IMR-90 (cell line): ENCODE measurements at regions not wholly inside any gene's neighbourhood (a gene's known extent, or its start where the extent isn't known, plus 50 kb on each side); places are given as distances from the start of the nearest gene placed in this dataset.

ENCODE experiments used
- ATAC-seq: fragments of 200-7000 bp; cut with Tn5 transposase; 2 replicates; pipeline ENCODE4 v1.9.1; 2020; ENCODE audit warnings: low read depth, mild to moderate bottlenecking, moderate library complexity
- BruUV-seq: library from RNA; stranded (reverse); fragments of 400-500 nt; replicated peaks from 2 replicates; lab custom pipeline; 2021; lab: Mats Ljungman, UMichigan
- CTCF ChIA-PET: fragments of 300-600 bp; formaldehyde crosslinking; extraction: SDS; loops from one replicate; lab custom pipeline; 2021; ENCODE audit warnings: antibody characterized with exemption; lab: Yijun Ruan, JAX
- POLR2A ChIA-PET: fragments of 300-600 bp; sonication (Branson Sonifier 250); formaldehyde crosslinking; loops from one replicate; lab custom pipeline; 2022; ENCODE audit warnings: antibody characterized with exemption; ENCODE audit not compliant: unreplicated experiment; lab: Charles Lee
- DNase-seq: peaks from one replicate; pipeline ENCODE4 v3.0.0; 2013
- H2AFZ ChIP-seq: replicated peaks from 2 replicates; pipeline ENCODE3; 2013; ENCODE audit warnings: low read length, mild to moderate bottlenecking; ENCODE audit not compliant: poor library complexity
- H2AK5ac ChIP-seq: 2 replicates; pipeline ENCODE4 v1.6.1; 2013; ENCODE audit warnings: low read depth, low read length, inconsistent platforms
- H2AK9ac ChIP-seq: replicated peaks from 2 replicates; pipeline ENCODE3; 2013; ENCODE audit warnings: mild to moderate bottlenecking, low read depth, low read length, moderate library complexity; ENCODE audit not compliant: poor library complexity
- H2BK120ac ChIP-seq: 2 replicates; pipeline ENCODE4 v1.6.1; 2013; ENCODE audit warnings: low read depth, low read length, inconsistent platforms
- H2BK15ac ChIP-seq: 3 replicates; pipeline ENCODE4 v1.6.1; 2013; ENCODE audit warnings: low read depth, low read length, inconsistent platforms
- H2BK20ac ChIP-seq: 2 replicates; pipeline ENCODE4 v1.6.1; 2013; ENCODE audit warnings: low read depth, mild to moderate bottlenecking, inconsistent platforms, low read length, moderate library complexity
- H2BK5ac ChIP-seq: 2 replicates; pipeline ENCODE4 v1.6.1; 2013; ENCODE audit warnings: mild to moderate bottlenecking, low read depth, low read length, inconsistent platforms; ENCODE audit not compliant: poor library complexity, severe bottlenecking
- H3K14ac ChIP-seq: replicated peaks from 2 replicates; pipeline ENCODE4 v1.6.1; 2013; ENCODE audit warnings: low read depth, low read length, inconsistent platforms
- H3K18ac ChIP-seq: 2 replicates; pipeline ENCODE4 v1.6.1; 2013; ENCODE audit warnings: low read depth, low read length, control low read depth
- H3K23ac ChIP-seq: 2 replicates; pipeline ENCODE4 v1.6.1; 2013; ENCODE audit warnings: low read depth, low read length, inconsistent platforms
- H3K27ac ChIP-seq: 2 replicates; pipeline ENCODE4 v1.5.1; 2013; ENCODE audit warnings: mild to moderate bottlenecking, control low read depth, low read length; ENCODE audit not compliant: insufficient read depth
- H3K27me3 ChIP-seq: 2 replicates; pipeline ENCODE4 v1.6.1; 2013; ENCODE audit warnings: low read length; ENCODE audit not compliant: control insufficient read depth, insufficient read depth
- H3K36me3 ChIP-seq: 2 replicates; pipeline ENCODE4 v1.6.1; 2013; ENCODE audit warnings: low read length, mixed read lengths; ENCODE audit not compliant: control insufficient read depth, insufficient read depth
- H3K4ac ChIP-seq: 2 replicates; pipeline ENCODE4 v1.6.1; 2013; ENCODE audit warnings: low read depth, low read length, inconsistent platforms
- H3K4me1 ChIP-seq: 2 replicates; pipeline ENCODE4 v1.6.1; 2013; ENCODE audit warnings: low read length, mixed read lengths; ENCODE audit not compliant: control insufficient read depth, insufficient read depth
- H3K4me2 ChIP-seq: 2 replicates; pipeline ENCODE4 v1.6.1; 2013; ENCODE audit warnings: low read depth, mild to moderate bottlenecking, control low read depth, low read length, moderate library complexity
- H3K4me3 ChIP-seq: 2 replicates; pipeline ENCODE4 v1.5.1; 2013; ENCODE audit warnings: low read depth, mild to moderate bottlenecking, control low read depth, low read length, moderate library complexity; ENCODE audit not compliant: insufficient read depth
- H3K56ac ChIP-seq: 2 replicates; pipeline ENCODE4 v1.6.1; 2013; ENCODE audit warnings: low read length, inconsistent platforms; ENCODE audit not compliant: insufficient read depth; ENCODE audit errors: extremely low read depth
- H3K79me1 ChIP-seq, 2 experiments: 2 replicates each; pipeline ENCODE4 v1.6.1; 2013; ENCODE audit warnings: low read length in 2 of 2, inconsistent platforms in 1 of 2, low read depth in 1 of 2
- H3K9ac ChIP-seq: 2 replicates; pipeline ENCODE4 v1.6.1; 2013; ENCODE audit warnings: low read depth, low read length, control low read depth
- H3K9me1 ChIP-seq: 2 replicates; pipeline ENCODE4 v1.6.1; 2013; ENCODE audit warnings: low read length, inconsistent platforms; ENCODE audit not compliant: insufficient read depth
- H3K9me3 ChIP-seq: 2 replicates; pipeline ENCODE4 v1.6.1; 2013; ENCODE audit warnings: low read length; ENCODE audit not compliant: control insufficient read depth, insufficient read depth
- H4K20me1 ChIP-seq: 2 replicates; pipeline ENCODE4 v1.6.1; 2013; ENCODE audit warnings: low read length, inconsistent platforms; ENCODE audit not compliant: insufficient read depth
- H4K5ac ChIP-seq: 2 replicates; pipeline ENCODE4 v1.6.1; 2013; ENCODE audit warnings: mild to moderate bottlenecking, low read depth, low read length, control low read depth
- H4K8ac ChIP-seq, 2 experiments: 2 replicates each; pipeline ENCODE4 v1.6.1; 2013; ENCODE audit warnings: low read depth in 2 of 2, low read length in 2 of 2, control low read depth in 1 of 2, inconsistent platforms in 1 of 2
- H4K91ac ChIP-seq: 2 replicates; pipeline ENCODE4 v1.6.1; 2013; ENCODE audit warnings: low read depth, low read length, inconsistent platforms; ENCODE audit not compliant: insufficient read depth
- FOS ChIP-seq: fragments of 150-350 bp; IDR thresholded peaks from 2 replicates; pipeline ENCODE4 v1.6.1; 2016; ENCODE audit warnings: low read depth, low read length
- NFE2L2 ChIP-seq: fragments of 150-350 bp; IDR thresholded peaks from 2 replicates; pipeline ENCODE4 v1.6.1; 2016; ENCODE audit warnings: low read depth, mild to moderate bottlenecking, low read length
- WGBS, 2 experiments: methylation state at CpG; one replicate each; pipeline versions ENCODE4 v1.1.5 to v1.1.7; 2013; ENCODE audit warnings: missing lambda C conversion rate in 2 of 2; ENCODE audit not compliant: insufficient read length in 1 of 2; ENCODE audit errors: extremely low coverage in 2 of 2; 5-methylcytosine and 5-hydroxymethylcytosine counted together
- dilution Hi-C: fragments of 300-500 bp; cut with HindIII; formaldehyde crosslinking; loops from one replicate; pipeline ENCODE4 v1.14.3; 2018; ENCODE audit warnings: low sequenced_read_pairs; ENCODE audit not compliant: unreplicated experiment
- in situ Hi-C: fragments of 300-500 bp; cut with MboI; formaldehyde crosslinking; loops from 3 replicates; pipeline ENCODE4 v1.14.3; 2019; ENCODE audit warnings: low sequenced_read_pairs, inconsistent platforms, mixed read lengths
- intact Hi-C: fragments of 100-400 bp; cut with micrococcal nuclease; formaldehyde crosslinking; loops from 2 replicates; pipeline ENCODE4 v1.10.0; 2022

DNA sequence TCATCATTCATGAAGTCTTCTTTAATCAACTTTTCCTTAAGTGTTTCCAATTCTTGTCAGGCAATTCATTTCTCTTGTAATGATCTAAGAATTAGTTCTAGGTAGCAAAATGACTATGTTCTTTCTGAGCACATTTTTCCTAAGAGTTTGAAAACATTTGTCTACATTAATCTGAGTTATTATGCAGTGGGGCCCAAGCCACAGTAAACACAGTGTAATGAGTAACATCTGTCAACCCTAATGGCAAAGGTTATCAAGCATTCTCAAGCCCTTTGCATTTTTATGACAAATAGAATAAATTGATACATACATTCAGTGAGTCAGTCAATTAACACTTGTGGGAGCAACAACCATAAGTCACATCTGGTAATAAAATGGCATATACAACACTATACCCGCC lies 106.7 kb upstream of the ZC3H12C start:
- dilution Hi-C loops, result no loop called here
- Histone ChIP-seq H2AK9ac (no peak overlapping the region), H2AFZ (no peak overlapping the region), H3K9me1 (no peaks in the 10 kb centered on the region), H3K79me1 (no peaks in the 10 kb centered on the region), H2BK5ac (no peak overlapping the region), H2BK20ac (no peak overlapping the region), H4K91ac (no peak overlapping the region), H2AK5ac (no peak overlapping the region), H3K4ac (no peak overlapping the region), H4K5ac (no peak overlapping the region), H3K18ac (no peak overlapping the region), H4K20me1 (no peaks in the 10 kb centered on the region), H3K9me3 (no peaks in the 10 kb centered on the region), H3K14ac (no peak overlapping the region), H3K4me1 (no peaks in the 10 kb centered on the region), H2BK15ac (no peak overlapping the region), H3K4me2 (no peak overlapping the region), H3K4me3 (no peak overlapping the region), H3K27ac (no peak overlapping the region), H3K23ac (no peak overlapping the region), H2BK120ac (no peak overlapping the region), H3K9ac (no peak overlapping the region), H3K36me3 (no peaks in the 10 kb centered on the region), H3K56ac (no peak overlapping the region), H4K8ac (no peak overlapping the region), H3K27me3 (no peaks in the 10 kb centered on the region)
- ATAC-seq, result no peak
- no peak for TF ChIP-seq NFE2L2
- no peak for TF ChIP-seq FOS
- WGBS, 2 experiments, result no CpG with 5 or more reads among the region's 1 CpG
- in situ Hi-C loops, result no loop called here
- DNase-seq, result no peak
- CTCF ChIA-PET, result no interaction called here
- BruUV-seq, result no TSS peak
- POLR2A ChIA-PET, result no interaction called here
- intact Hi-C loops, result no loop called here
